Heart left ventricle (tissue), 16 donors: ENCODE measurements at regions not wholly inside any gene's neighbourhood (a gene's known extent, or its start where the extent isn't known, plus 50 kb on each side); places are given as distances from the start of the nearest gene placed in this dataset.

Experiments
- ATAC-seq, 4 donors: fragments of 200-7000 bp; cut with Tn5 transposase; one replicate each; pipeline ENCODE4 v1.9.1; 2020 to 2022; ENCODE audit warnings: moderate library complexity in 4 of 4, mild to moderate bottlenecking in 3 of 4, moderate number of reproducible peaks in 1 of 4
- DNase-seq, 5 donors: peaks; one replicate each; pipeline ENCODE4 v3.0.0-alpha.2; 2020
- H3K27ac ChIP-seq, 12 donors: fragments of 200-600 bp; sonication (generic) in 4 of 12; one replicate each; pipeline versions ENCODE4 v1.5.0 to v1.8.0; 2016 to 2022; ENCODE audit warnings: mild to moderate bottlenecking in 2 of 12
- H3K27me3 ChIP-seq, 9 donors: fragments of 200-600 bp; sonication (generic) in 2 of 9; one replicate each; pipeline versions ENCODE4 v1.5.1 to v1.8.0; 2016 to 2022; ENCODE audit warnings: mild to moderate bottlenecking in 3 of 9
- H3K36me3 ChIP-seq, 9 donors: fragments of 200-600 bp; sonication (generic) in 2 of 9; one replicate each; pipeline versions ENCODE4 v1.5.0 to v1.8.0; 2018 to 2022; ENCODE audit warnings: mild to moderate bottlenecking in 2 of 9
- H3K4me1 ChIP-seq, 12 donors: fragments of 200-600 bp; sonication (generic) in 4 of 12; one replicate each; pipeline versions ENCODE4 v1.5.0 to v1.8.0; 2016 to 2022; ENCODE audit warnings: mild to moderate bottlenecking in 3 of 12
- H3K4me3 ChIP-seq, 12 donors: fragments of 200-600 bp; sonication (generic) in 4 of 12; one replicate each; pipeline versions ENCODE4 v1.5.0 to v1.8.0; 2017 to 2022; ENCODE audit warnings: mild to moderate bottlenecking in 9 of 12, moderate library complexity in 4 of 12
- H3K9me3 ChIP-seq, 12 donors: fragments of 200-600 bp; sonication (generic) in 4 of 12; one replicate each; pipeline versions ENCODE4 v1.5.0 to v1.8.0; 2016 to 2022; ENCODE audit warnings: mild to moderate bottlenecking in 1 of 12
- CTCF ChIP-seq, 12 donors: fragments of 200-600 bp; sonication (generic) in 4 of 12; IDR thresholded peaks; one replicate each; pipeline versions ENCODE4 v1.5.0 to v1.8.0; 2018 to 2022; ENCODE audit warnings: antibody characterized with exemption in 12 of 12, mild to moderate bottlenecking in 5 of 12
- POLR2A ChIP-seq, 2 donors: fragments of 450-650 bp; IDR thresholded peaks; one replicate each; pipeline ENCODE4 v1.6.1; 2017; ENCODE audit warnings: antibody characterized with exemption in 2 of 2, mild to moderate bottlenecking in 2 of 2, moderate library complexity in 2 of 2
- WGBS, 4 donors: extraction: QIAGEN DNeasy Blood & Tissue Kit in 2 of 4; methylation state at CpG; one replicate each; pipeline versions ENCODE4 v1.1.5 to v1.1.7; 2013 to 2018; 5-methylcytosine and 5-hydroxymethylcytosine counted together
- intact Hi-C, 10 donors: fragments of 100-400 bp; cut with DNase I; formaldehyde crosslinking; loops; one replicate each; pipeline versions ENCODE4 v1.11.1 to v1.14.2; 2022
- donor health status: ischemic (EF 13 %, LVEDD 7.1; RV severe dilation, severe dysfunction).
- donor health status: healthy with polysubstance abuse.
- donor health status: DM: no; HTN: yes; CAD: no.
- donor health status: DM: no; HTN: no; CAD: no.
- donor health status: ischemic (EF 25% LVEDD 6.9; RV normal size, moderate dysfunction).
- donor health status: ischemic (EF 25% LVEDD 5.7; RV mildly dilated, moderate dysfunction).
- donor health status: healthy.
- donor health status: DM: yes; HTN: yes; CAD: no.
- donor health status: ischemic (EF 35%, LVEDD 5.7; RV mildly dilated, moderate dysfunction).
- donor health status: nonischemic (EF 11% LVEDD 7.7; RV severe dilation, severe dysfunction).
- donor health status: DM: yes; HTN: yes; CAD: no.
- donor health status: PGD.
- donor health status: ischemic (EF 29% LVEDD 5.4; RV normal size, mild dysfunction).
- donor health status: nonischemic (EF 23%, LVEDD 6.1; RV moderate dilation, normal function).

- intact Hi-C loops: no loop called here
- no peaks in the 10 kb centered on the region for H3K36me3 ChIP-seq
- TF ChIP-seq POLR2A (IDR thresholded peaks at IDR 0.05) (no peak), CTCF (IDR thresholded peaks at IDR 0.05) (no peak)
Measured at GRCh38 chr10:121302541-121303180, 295.6 kb downstream of the FGFR2 start.

GRCh38 chr10:121303287-121303890 is 294.9 kb downstream of the FGFR2 start:
- intact Hi-C loops: no loop called here
- ATAC-seq (no peak), DNase-seq (no peak)
- Histone ChIP-seq H3K9me3 (no peaks in the 10 kb centered on the region), H3K27ac (no peak overlapping the region), H3K4me1 (no peaks in the 10 kb centered on the region), H3K4me3 (no peak overlapping the region), H3K27me3 (peaks cover 0 to 13% (median 0%) of the 10 kb centered on the region in 9 donors), H3K36me3 (no peaks in the 10 kb centered on the region)
- no peak for TF ChIP-seq CTCF (IDR thresholded peaks at IDR 0.05)
- no peak for TF ChIP-seq POLR2A (IDR thresholded peaks at IDR 0.05)
- 76 to 84% (median 81%) methylated on average over 10 of the region's 10 CpGs for WGBS, 4 donors

More at GRCh38 chr10:121302541-121303180, 295.6 kb downstream of the FGFR2 start:
- no peaks in the 10 kb centered on the region for H3K4me1 ChIP-seq
- peak overlapping the region in 1 of 12 donors; percentile 45 for H3K27ac ChIP-seq
- no peak overlapping the region for H3K4me3 ChIP-seq
- WGBS, 4 donors: 79 to 85% (median 81%) methylated on average over 7 of the region's 7 CpGs
- DNase-seq: no peak
- H3K9me3 ChIP-seq: no peaks in the 10 kb centered on the region
- ATAC-seq: no peak
- H3K27me3 ChIP-seq: peaks cover 0 to 6% (median 0%) of the 10 kb centered on the region in 9 donors

GRCh38 chr10:121305066-121305465 is 293.2 kb downstream of the FGFR2 start:
- WGBS, 4 donors: 66 to 86% (median 74%) methylated on average over 2 of the region's 2 CpGs
- Histone ChIP-seq H3K27ac (no peak overlapping the region), H3K27me3 (peaks cover 0 to 14% (median 0%) of the 10 kb centered on the region in 9 donors), H3K36me3 (no peaks in the 10 kb centered on the region), H3K4me1 (no peaks in the 10 kb centered on the region), H3K9me3 (no peaks in the 10 kb centered on the region), H3K4me3 (no peak overlapping the region)
- ATAC-seq: no peak
- DNase-seq: no peak
- intact Hi-C loops: no loop called here
- no peak for TF ChIP-seq POLR2A (IDR thresholded peaks at IDR 0.05)
- TF ChIP-seq CTCF (IDR thresholded peaks at IDR 0.05): no peak

GRCh38 chr10:121306159-121306673 is 292.0 kb downstream of the FGFR2 start:
- Histone ChIP-seq H3K4me3 (no peak overlapping the region), H3K27me3 (peaks cover 0 to 14% (median 0%) of the 10 kb centered on the region in 9 donors), H3K9me3 (no peaks in the 10 kb centered on the region), H3K4me1 (no peaks in the 10 kb centered on the region), H3K27ac (no peak overlapping the region), H3K36me3 (no peaks in the 10 kb centered on the region)
- TF ChIP-seq CTCF (IDR thresholded peaks at IDR 0.05) (no peak), POLR2A (IDR thresholded peaks at IDR 0.05) (no peak)
- intact Hi-C loops: no loop called here
- ATAC-seq: no peak
- WGBS, 4 donors: 56 to 62% (median 61%) methylated on average over 3 of the region's 3 CpGs
- no peak for DNase-seq
